Left lung (tissue), 4 donors: ENCODE measurements at regions not wholly inside any gene's neighbourhood (a gene's known extent, or its start where the extent isn't known, plus 50 kb on each side); places are given as distances from the start of the nearest gene placed in this dataset.

Experiments used
- ATAC-seq: fragments of 200-7000 bp; cut with Tn5 transposase; one replicate; pipeline ENCODE4 v1.9.1; 2020; ENCODE audit warnings: moderate library complexity
- DNase-seq, 4 donors: peaks; one replicate each; pipeline ENCODE4 v3.0.0-alpha.2; 2013 to 2020
- H3K27ac ChIP-seq, 2 donors: fragments of 200-600 bp; sonication (generic) in 1 of 2; one replicate each; pipeline versions ENCODE4 v1.5.0 to v1.8.0; 2020 to 2021
- H3K27me3 ChIP-seq, 2 donors: fragments of 200-600 bp; sonication (generic) in 1 of 2; one replicate each; pipeline versions ENCODE4 v1.5.0 to v1.8.0; 2020 to 2021
- H3K36me3 ChIP-seq, 2 donors: fragments of 200-600 bp; sonication (generic) in 1 of 2; one replicate each; pipeline versions ENCODE4 v1.5.0 to v1.8.0; 2020 to 2021
- H3K4me1 ChIP-seq, 2 donors: fragments of 200-600 bp; one replicate each; pipeline ENCODE4 v1.8.0; 2021
- H3K4me3 ChIP-seq, 2 donors: fragments of 200-600 bp; sonication (generic) in 1 of 2; one replicate each; pipeline versions ENCODE4 v1.5.0 to v1.8.0; 2020 to 2021; ENCODE audit warnings: mild to moderate bottlenecking in 1 of 2
- H3K9me3 ChIP-seq, 2 donors: fragments of 200-600 bp; sonication (generic) in 1 of 2; one replicate each; pipeline versions ENCODE4 v1.5.0 to v1.8.0; 2020 to 2021
- CTCF ChIP-seq, 2 donors: fragments of 200-600 bp; sonication (generic) in 1 of 2; IDR thresholded peaks; one replicate each; pipeline versions ENCODE4 v1.5.0 to v1.8.0; 2021; ENCODE audit warnings: antibody characterized with exemption in 2 of 2
- intact Hi-C, 2 donors: fragments of 100-400 bp; cut with DNase I; formaldehyde crosslinking; loops; one replicate each; pipeline versions ENCODE4 v1.11.2 to v1.14.2; 2022
- donor health status: DM: no; HTN: yes; CAD: no.
- donor health status: DM: no; HTN: no; CAD: no.

DNA sequence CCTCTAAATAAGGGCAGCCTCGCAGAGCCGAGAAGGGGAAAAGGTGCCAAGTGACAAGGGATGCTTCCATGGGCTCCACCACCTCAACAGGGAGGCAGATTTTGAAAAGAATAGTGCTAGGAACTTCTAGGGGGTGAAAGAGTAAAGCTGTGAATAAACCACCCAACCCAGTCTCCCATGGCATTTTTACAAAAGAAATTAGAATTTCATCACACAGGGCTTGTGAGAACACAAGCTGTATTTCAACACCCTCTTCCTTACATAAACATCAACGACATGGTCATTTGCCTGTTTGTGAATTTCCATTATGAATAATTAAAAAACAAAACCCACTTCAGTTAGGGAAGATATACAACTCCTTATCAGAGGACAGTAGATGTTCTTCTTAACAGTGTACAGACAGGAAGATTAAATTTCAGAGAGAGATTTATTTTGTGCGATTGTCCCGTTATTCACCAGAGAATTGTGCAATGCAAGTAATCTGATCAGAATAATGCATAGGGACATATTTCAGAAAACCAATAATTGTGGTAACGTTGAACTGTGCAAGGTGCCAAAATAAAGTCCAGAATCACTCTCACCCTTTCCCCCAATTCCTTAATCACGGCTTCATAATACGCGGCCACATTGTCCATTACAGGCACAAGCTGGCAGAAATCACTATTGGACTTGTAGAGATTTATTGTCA is 207.8 kb upstream of the MGMT start:
- ATAC-seq = no peak
- H3K27ac ChIP-seq = no peak overlapping the region
- intact Hi-C loops = no loop called here

GRCh38 chr10:129272176-129272575 is 194.9 kb upstream of the MGMT start:
- ATAC-seq = no peak
- H3K9me3 ChIP-seq = no peaks in the 10 kb centered on the region
- no peak overlapping the region for H3K27ac ChIP-seq
- no peaks in the 10 kb centered on the region for H3K4me1 ChIP-seq
- TF ChIP-seq CTCF (IDR thresholded peaks at IDR 0.05) = no peak
- intact Hi-C loops = no loop called here
- no peaks in the 10 kb centered on the region for H3K27me3 ChIP-seq
- DNase-seq = peak in 1 of 4 donors; percentile 27
- no peaks in the 10 kb centered on the region for H3K36me3 ChIP-seq
- no peak overlapping the region for H3K4me3 ChIP-seq

More for the DNA sequence above, 207.8 kb upstream of the MGMT start:
- H3K9me3 ChIP-seq = no peaks in the 10 kb centered on the region
- no peaks in the 10 kb centered on the region for H3K36me3 ChIP-seq
- no peak for TF ChIP-seq CTCF (IDR thresholded peaks at IDR 0.05)
- H3K4me3 ChIP-seq = no peak overlapping the region
- H3K27me3 ChIP-seq = no peaks in the 10 kb centered on the region
- DNase-seq = no peak
- H3K4me1 ChIP-seq = no peaks in the 10 kb centered on the region

GRCh38 chr10:129272866-129273650 is 194.0 kb upstream of the MGMT start:
- no peak for ATAC-seq
- no peak for DNase-seq
- Histone ChIP-seq H3K9me3 (no peaks in the 10 kb centered on the region), H3K36me3 (no peaks in the 10 kb centered on the region), H3K27ac (no peak overlapping the region), H3K4me1 (no peaks in the 10 kb centered on the region), H3K4me3 (no peak overlapping the region), H3K27me3 (no peaks in the 10 kb centered on the region)
- intact Hi-C loops = no loop called here
- no peak for TF ChIP-seq CTCF (IDR thresholded peaks at IDR 0.05)

DNA sequence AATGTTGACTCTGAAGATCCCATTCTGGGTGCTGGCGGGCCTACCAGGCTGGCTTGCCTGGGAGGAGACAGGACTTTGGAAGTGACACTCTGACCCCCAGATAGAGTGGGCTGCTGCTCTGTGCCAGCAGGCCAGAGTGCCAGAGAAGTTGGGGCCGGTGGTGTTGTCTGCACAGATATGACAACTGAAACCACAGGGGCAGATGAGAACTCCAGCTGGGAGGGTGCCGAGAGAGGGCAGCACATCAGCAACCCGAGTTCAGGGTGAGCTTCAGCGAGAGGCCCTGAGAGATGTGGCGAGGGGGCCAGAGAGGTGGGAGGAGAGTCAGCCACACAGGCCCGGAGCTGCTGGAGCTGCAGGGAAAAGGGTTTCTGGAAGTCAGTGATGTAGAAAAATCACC is 193.2 kb upstream of the MGMT start:
- DNase-seq = no peak
- Histone ChIP-seq H3K27ac (no peak overlapping the region), H3K4me3 (no peak overlapping the region), H3K36me3 (no peaks in the 10 kb centered on the region), H3K27me3 (no peaks in the 10 kb centered on the region), H3K9me3 (no peaks in the 10 kb centered on the region), H3K4me1 (no peaks in the 10 kb centered on the region)
- no peak for ATAC-seq
- intact Hi-C loops = no loop called here
- TF ChIP-seq CTCF (IDR thresholded peaks at IDR 0.05) = no peak

DNA sequence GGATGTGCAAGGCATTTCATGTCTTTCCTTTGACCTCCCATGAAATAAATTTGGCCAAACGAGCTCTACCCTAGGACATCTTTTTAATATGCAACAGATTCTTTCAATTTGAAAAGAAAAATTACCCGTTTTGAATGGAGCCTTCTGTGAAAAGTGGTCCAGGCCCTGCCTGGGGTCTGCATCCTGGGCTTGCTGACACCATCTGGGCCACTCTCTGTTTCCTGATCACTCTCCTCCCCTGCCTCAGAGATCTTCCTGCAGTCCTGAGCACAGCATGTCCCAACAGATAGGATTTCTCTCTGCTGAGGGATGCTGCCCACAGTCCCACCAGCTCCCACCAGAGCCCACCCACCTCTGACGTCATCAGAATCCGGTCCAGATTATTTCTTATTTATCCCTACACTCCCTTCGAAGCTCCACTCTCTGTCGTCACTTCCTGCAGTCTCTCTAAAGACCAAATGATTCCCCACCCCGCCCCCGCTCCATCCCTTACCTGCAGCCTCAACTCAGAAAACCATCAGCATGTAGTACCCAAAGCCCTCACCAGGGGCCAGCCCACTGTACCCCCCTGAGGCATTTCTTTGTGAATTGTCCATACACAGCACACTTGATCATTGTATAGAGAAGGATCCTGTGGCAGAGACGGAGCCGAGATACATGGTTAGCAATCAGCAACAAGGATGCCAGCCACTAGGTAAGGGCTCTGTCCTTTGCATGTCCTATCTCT is 192.1 kb upstream of the MGMT start:
- Histone ChIP-seq H3K27me3 (no peaks in the 10 kb centered on the region), H3K4me1 (no peaks in the 10 kb centered on the region), H3K36me3 (no peaks in the 10 kb centered on the region), H3K27ac (no peak overlapping the region), H3K9me3 (no peaks in the 10 kb centered on the region), H3K4me3 (no peak overlapping the region)
- no peak for TF ChIP-seq CTCF (IDR thresholded peaks at IDR 0.05)
- no peak for ATAC-seq
- intact Hi-C loops = no loop called here
- DNase-seq = no peak
